A172 (cell line): ENCODE measurements at regions not wholly inside any gene's neighbourhood (a gene's known extent, or its start where the extent isn't known, plus 50 kb on each side); places are given as distances from the start of the nearest gene placed in this dataset.
"Not testable (repeated sequence)": the region's sequence is repeated elsewhere in the genome, so short reads cannot be mapped to it uniquely, and the experiment has no call there.

ENCODE experiments used
- DNase-seq: peaks from one replicate; pipeline ENCODE4 v3.0.0-alpha.2; 2015; ENCODE audit warnings: low spot score

- no peak for DNase-seq
Measured at GRCh38 chr2:2896643-2897042, 481.0 kb downstream of the EIPR1 start.

GRCh38 chr2:2896011-2896410 lies 481.6 kb downstream of the EIPR1 start:
- no peak for DNase-seq

GRCh38 chr2:2894011-2894410 lies 483.6 kb downstream of the EIPR1 start:
- DNase-seq, result not testable (repeated sequence)

- no peak for DNase-seq
Measured at GRCh38 chr2:2892892-2893291, 484.7 kb downstream of the EIPR1 start.

- DNase-seq, result no peak
Measured at GRCh38 chr2:2892378-2892777, 485.2 kb downstream of the EIPR1 start.

- DNase-seq, result no peak
Measured at GRCh38 chr2:2890901-2891300, 486.7 kb downstream of the EIPR1 start.

- no peak for DNase-seq
Measured at GRCh38 chr2:2890246-2890645, 487.4 kb downstream of the EIPR1 start.

- DNase-seq, result no peak
Measured at GRCh38 chr2:2889646-2890045, 488.0 kb downstream of the EIPR1 start.

GRCh38 chr2:2889141-2889540 lies 488.5 kb downstream of the EIPR1 start:
- DNase-seq, result no peak

GRCh38 chr2:2887772-2888387 lies 489.7 kb downstream of the EIPR1 start:
- DNase-seq, result no peak

- no peak for DNase-seq
Measured at GRCh38 chr2:2886922-2887321, 490.7 kb downstream of the EIPR1 start.

GRCh38 chr2:2881499-2881898 lies 496.1 kb downstream of the EIPR1 start:
- DNase-seq, result no peak

GRCh38 chr2:2880938-2881337 lies 496.7 kb downstream of the EIPR1 start:
- DNase-seq, result no peak

GRCh38 chr2:2879781-2880180 lies 497.8 kb downstream of the EIPR1 start:
- no peak for DNase-seq

- no peak for DNase-seq
Measured at GRCh38 chr2:2879071-2879470, 498.5 kb downstream of the EIPR1 start.

- no peak for DNase-seq
Measured at GRCh38 chr2:2877427-2877826, 500.2 kb downstream of the EIPR1 start.

- no peak for DNase-seq
Measured at GRCh38 chr2:2876331-2877221, 501.0 kb downstream of the EIPR1 start.

GRCh38 chr2:2875831-2876230 lies 501.8 kb downstream of the EIPR1 start:
- DNase-seq, result no peak

- DNase-seq, result no peak
Measured at GRCh38 chr2:2875296-2875695, 502.3 kb downstream of the EIPR1 start.

- DNase-seq, result no peak
Measured at GRCh38 chr2:2874805-2875204, 502.8 kb downstream of the EIPR1 start.

GRCh38 chr2:2874341-2874740 lies 503.3 kb downstream of the EIPR1 start:
- no peak for DNase-seq

GRCh38 chr2:2873450-2873811 lies 504.2 kb downstream of the EIPR1 start:
- DNase-seq, result no peak

GRCh38 chr2:2872713-2873449 lies 504.7 kb downstream of the EIPR1 start:
- no peak for DNase-seq
